GM12801 (cell line): ENCODE measurements at regions not wholly inside any gene's neighbourhood (a gene's known extent, or its start where the extent isn't known, plus 50 kb on each side); places are given as distances from the start of the nearest gene placed in this dataset.

Experiments used
- TF ChIP-seq, protein P1 (sequence below): IDR thresholded peaks from one replicate; pipeline ENCODE4 v1.5.1; 2011; ENCODE audit warnings: control low read depth; ENCODE audit not compliant: insufficient read length; ENCODE audit errors: extremely low read depth

- TF ChIP-seq, protein P1, sequence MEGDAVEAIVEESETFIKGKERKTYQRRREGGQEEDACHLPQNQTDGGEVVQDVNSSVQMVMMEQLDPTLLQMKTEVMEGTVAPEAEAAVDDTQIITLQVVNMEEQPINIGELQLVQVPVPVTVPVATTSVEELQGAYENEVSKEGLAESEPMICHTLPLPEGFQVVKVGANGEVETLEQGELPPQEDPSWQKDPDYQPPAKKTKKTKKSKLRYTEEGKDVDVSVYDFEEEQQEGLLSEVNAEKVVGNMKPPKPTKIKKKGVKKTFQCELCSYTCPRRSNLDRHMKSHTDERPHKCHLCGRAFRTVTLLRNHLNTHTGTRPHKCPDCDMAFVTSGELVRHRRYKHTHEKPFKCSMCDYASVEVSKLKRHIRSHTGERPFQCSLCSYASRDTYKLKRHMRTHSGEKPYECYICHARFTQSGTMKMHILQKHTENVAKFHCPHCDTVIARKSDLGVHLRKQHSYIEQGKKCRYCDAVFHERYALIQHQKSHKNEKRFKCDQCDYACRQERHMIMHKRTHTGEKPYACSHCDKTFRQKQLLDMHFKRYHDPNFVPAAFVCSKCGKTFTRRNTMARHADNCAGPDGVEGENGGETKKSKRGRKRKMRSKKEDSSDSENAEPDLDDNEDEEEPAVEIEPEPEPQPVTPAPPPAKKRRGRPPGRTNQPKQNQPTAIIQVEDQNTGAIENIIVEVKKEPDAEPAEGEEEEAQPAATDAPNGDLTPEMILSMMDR: no peak
Measured at GRCh38 chr16:52004343-52004742, 542.6 kb downstream of the TOX3 start.

DNA sequence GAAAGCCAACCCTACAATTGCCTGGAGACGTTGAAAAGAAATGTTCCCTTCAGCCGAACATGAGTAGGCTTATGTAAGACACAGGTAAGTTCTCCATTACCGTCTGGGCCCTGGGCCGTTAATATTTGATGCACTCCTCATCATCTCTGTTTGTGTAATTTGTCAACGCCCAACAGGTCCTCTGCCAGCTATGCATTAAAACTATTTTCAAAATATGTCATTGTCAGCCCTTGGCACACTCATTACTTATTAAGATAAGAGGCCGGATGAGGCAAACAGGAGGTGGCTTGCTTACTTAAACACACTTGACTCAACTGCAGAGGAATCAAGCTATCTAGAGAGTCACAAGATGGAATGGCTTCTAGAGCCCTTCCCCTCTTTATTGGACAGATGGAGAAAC, 544.9 kb downstream of the TOX3 start:
- TF ChIP-seq, protein P1: no peak

GRCh38 chr16:51996516-51996915, 550.4 kb downstream of the TOX3 start:
- TF ChIP-seq, protein P1: no peak

GRCh38 chr16:51994597-51994996, 552.3 kb downstream of the TOX3 start:
- TF ChIP-seq, protein P1: no peak

- TF ChIP-seq, protein P1: no peak
Measured at GRCh38 chr16:51989637-51990230, 557.2 kb downstream of the TOX3 start.

DNA sequence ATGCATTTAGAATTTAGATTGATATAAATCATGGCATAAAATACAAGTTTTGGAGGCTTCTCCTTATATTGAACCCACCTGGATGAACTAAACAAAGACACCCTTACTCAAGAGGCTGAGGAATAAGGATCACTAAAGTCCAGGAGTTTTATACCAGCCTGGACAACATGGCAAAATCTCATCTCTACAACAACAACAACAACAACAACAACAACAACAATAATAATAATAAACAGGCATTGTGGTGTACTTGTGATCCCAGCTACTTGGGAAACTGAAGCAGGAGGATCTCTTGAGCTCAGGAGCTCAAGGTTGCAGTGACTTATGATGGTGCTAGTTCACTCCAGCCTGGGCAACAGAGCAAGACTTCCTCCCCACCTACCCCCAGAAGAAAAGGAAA, 558.0 kb downstream of the TOX3 start:
- TF ChIP-seq, protein P1: no peak

DNA sequence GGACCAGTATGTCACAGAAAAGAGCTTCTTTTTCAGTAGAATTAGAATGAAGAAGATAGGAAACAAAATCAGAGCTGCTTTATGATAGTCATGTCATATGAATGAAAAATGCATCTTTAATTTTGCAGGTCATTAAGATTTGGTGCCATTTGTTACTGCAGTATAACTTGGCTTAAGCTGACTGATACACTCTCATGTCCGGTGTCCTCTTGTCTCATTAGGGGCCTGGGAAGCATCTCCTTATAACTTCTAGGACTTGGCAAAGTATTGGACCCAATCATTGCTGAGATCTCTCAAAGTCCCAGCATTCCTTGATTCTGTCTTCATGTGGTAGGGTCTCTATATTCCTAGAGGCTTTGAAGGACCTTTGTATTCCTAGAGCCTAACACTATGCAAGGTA, 559.4 kb downstream of the TOX3 start:
- TF ChIP-seq, protein P1: no peak
